H9 (cell line): ENCODE measurements at regions not wholly inside any gene's neighbourhood (a gene's known extent, or its start where the extent isn't known, plus 50 kb on each side); places are given as distances from the start of the nearest gene placed in this dataset.

ENCODE experiments used
- DNase-seq: peaks from one replicate; pipeline ENCODE4 v3.0.0-alpha.2; 2017
- H2AFZ ChIP-seq: one replicate; pipeline ENCODE4 v1.6.1; 2013; ENCODE audit warnings: mild to moderate bottlenecking, low read length, control low read depth, moderate library complexity
- H2AK5ac ChIP-seq: 2 replicates; pipeline ENCODE4 v1.6.1; 2013; ENCODE audit warnings: low read length, control low read depth, mixed read lengths; ENCODE audit not compliant: insufficient read length
- H2BK120ac ChIP-seq: one replicate; pipeline ENCODE4 v1.6.1; 2013; ENCODE audit warnings: low read depth, mild to moderate bottlenecking, low read length, control low read depth, inconsistent platforms; ENCODE audit not compliant: poor library complexity, severe bottlenecking
- H2BK12ac ChIP-seq: 2 replicates; pipeline ENCODE4 v1.6.1; 2013; ENCODE audit warnings: low read length, control low read depth, mixed read lengths, low read depth; ENCODE audit not compliant: insufficient read length
- H2BK15ac ChIP-seq: 2 replicates; pipeline ENCODE4 v1.6.1; 2013; ENCODE audit warnings: low read depth, low read length, control low read depth
- H2BK20ac ChIP-seq: one replicate; pipeline ENCODE4 v1.6.1; 2013; ENCODE audit warnings: low read depth, mild to moderate bottlenecking, low read length, control low read depth, inconsistent platforms; ENCODE audit not compliant: poor library complexity, severe bottlenecking
- H2BK5ac ChIP-seq: 2 replicates; pipeline ENCODE4 v1.6.1; 2013; ENCODE audit warnings: low read length, control low read depth, mixed read lengths; ENCODE audit not compliant: insufficient read length
- H3K14ac ChIP-seq: 2 replicates; pipeline ENCODE4 v1.6.1; 2013; ENCODE audit warnings: low read length, control low read depth; ENCODE audit not compliant: insufficient read depth
- H3K18ac ChIP-seq: 2 replicates; pipeline ENCODE4 v1.6.1; 2013; ENCODE audit warnings: low read depth, mild to moderate bottlenecking, mixed read lengths, low read length, control low read depth; ENCODE audit not compliant: insufficient read length
- H3K23ac ChIP-seq: 2 replicates; pipeline ENCODE4 v1.6.1; 2013; ENCODE audit warnings: low read length, control low read depth, mixed read lengths, low read depth; ENCODE audit not compliant: insufficient read length
- H3K23me2 ChIP-seq: 2 replicates; pipeline ENCODE4 v1.6.1; 2013; ENCODE audit warnings: low read depth, mild to moderate bottlenecking, mixed read lengths, low read length, control low read depth; ENCODE audit not compliant: insufficient read length, poor library complexity, severe bottlenecking
- H3K27ac ChIP-seq: 2 replicates; pipeline ENCODE4 v1.5.1; 2013; ENCODE audit warnings: low read length, control low read depth, mixed read lengths, low read depth; ENCODE audit not compliant: insufficient read length
- H3K27me3 ChIP-seq: 2 replicates; pipeline ENCODE4 v1.6.1; 2013; ENCODE audit warnings: low read length, control low read depth, inconsistent platforms; ENCODE audit not compliant: insufficient read depth
- H3K4ac ChIP-seq: 2 replicates; pipeline ENCODE4 v1.6.1; 2013; ENCODE audit warnings: low read depth, mild to moderate bottlenecking, control low read depth, inconsistent platforms, low read length, moderate library complexity
- H3K4me1 ChIP-seq: 2 replicates; pipeline ENCODE4 v1.6.1; 2013; ENCODE audit warnings: low read length, control low read depth, inconsistent platforms; ENCODE audit not compliant: insufficient read depth
- H3K4me2 ChIP-seq: 2 replicates; pipeline ENCODE4 v1.6.1; 2013; ENCODE audit warnings: low read length, control low read depth, mixed read lengths; ENCODE audit not compliant: insufficient read length, insufficient read depth
- H3K56ac ChIP-seq: 2 replicates; pipeline ENCODE4 v1.6.1; 2013; ENCODE audit warnings: low read depth, mild to moderate bottlenecking, mixed read lengths, low read length, control low read depth; ENCODE audit not compliant: insufficient read length
- H3K79me1 ChIP-seq: 2 replicates; pipeline ENCODE4 v1.6.1; 2013; ENCODE audit warnings: low read depth, mild to moderate bottlenecking, moderate library complexity, low read length, control low read depth, inconsistent platforms; ENCODE audit not compliant: insufficient read depth, poor library complexity, severe bottlenecking
- H3K79me2 ChIP-seq: 2 replicates; pipeline ENCODE4 v1.6.1; 2013; ENCODE audit warnings: low read length, control low read depth, inconsistent platforms; ENCODE audit not compliant: insufficient read depth
- H3K9ac ChIP-seq: 2 replicates; pipeline ENCODE4 v1.6.1; 2013; ENCODE audit warnings: low read length, control low read depth, mixed read lengths; ENCODE audit not compliant: insufficient read length; ENCODE audit errors: extremely low read depth
- H3K9me3 ChIP-seq: one replicate; pipeline ENCODE4 v1.6.1; 2013; ENCODE audit warnings: low read depth, low read length, inconsistent platforms; ENCODE audit not compliant: control insufficient read depth
- H3T11ph ChIP-seq: one replicate; pipeline ENCODE4 v1.6.1; 2013; ENCODE audit warnings: mild to moderate bottlenecking, low read length, control low read depth, inconsistent platforms
- H4K20me1 ChIP-seq: one replicate; pipeline ENCODE4 v1.6.1; 2013; ENCODE audit not compliant: control insufficient read depth, insufficient read length, insufficient read depth
- H4K5ac ChIP-seq: 2 replicates; pipeline ENCODE4 v1.6.1; 2013; ENCODE audit warnings: low read depth, mild to moderate bottlenecking, mixed read lengths, low read length, control low read depth; ENCODE audit not compliant: insufficient read length
- H4K8ac ChIP-seq: replicated peaks from 2 replicates; pipeline ENCODE4 v1.6.1; 2013; ENCODE audit warnings: low read length, control low read depth, mixed read lengths, low read depth; ENCODE audit not compliant: insufficient read length
- H4K91ac ChIP-seq: 2 replicates; pipeline ENCODE4 v1.6.1; 2013; ENCODE audit warnings: low read depth, mild to moderate bottlenecking, moderate library complexity, mixed read lengths, low read length, control low read depth; ENCODE audit not compliant: insufficient read length
- H3K27ac Mint-ChIP-seq, 3 experiments: 2 replicates in 2 of 3; 3 replicates in 1 of 3; pipeline ENCODE4 v1.8.0; 2020 to 2021; ENCODE audit warnings: mixed read lengths in 3 of 3, mild to moderate bottlenecking in 1 of 3, moderate library complexity in 1 of 3
- H3K27me3 Mint-ChIP-seq: 2 replicates; pipeline ENCODE4 v1.8.0; 2021; ENCODE audit warnings: low read depth, mild to moderate bottlenecking, moderate library complexity, mixed read lengths
- H3K36me3 Mint-ChIP-seq, 3 experiments: 2 replicates in 2 of 3; 3 replicates in 1 of 3; pipeline ENCODE4 v1.8.0; 2020 to 2021; ENCODE audit warnings: low read depth in 3 of 3, mixed read lengths in 3 of 3; ENCODE audit not compliant: insufficient read depth in 1 of 3
- H3K4me1 Mint-ChIP-seq, 2 experiments: 2 replicates each; pipeline ENCODE4 v1.8.0; 2020; ENCODE audit warnings: mixed read lengths in 2 of 2
- H3K4me3 Mint-ChIP-seq, 2 experiments: 2 replicates in 1 of 2; 3 replicates in 1 of 2; pipeline ENCODE4 v1.8.0; 2020 to 2021; ENCODE audit warnings: mild to moderate bottlenecking in 2 of 2, mixed read lengths in 2 of 2, moderate library complexity in 1 of 2
- H3K9me3 Mint-ChIP-seq, 2 experiments: 2 replicates in 1 of 2; 3 replicates in 1 of 2; pipeline ENCODE4 v1.8.0; 2020; ENCODE audit warnings: mild to moderate bottlenecking in 2 of 2, mixed read lengths in 2 of 2, moderate library complexity in 1 of 2
- CTCF ChIP-seq: fragments of 200-600 bp; sonication (generic); conservative IDR thresholded peaks from 3 replicates; pipeline ENCODE4 v1.8.0; 2021; ENCODE audit warnings: antibody characterized with exemption, mild to moderate bottlenecking
- WGBS: extraction: QIAGEN DNeasy Blood & Tissue Kit; methylation state at CpG from one replicate; pipeline ENCODE4 v1.1.7; 2013; ENCODE audit warnings: missing lambda C conversion rate, low lambda C conversion rate, mixed read lengths; ENCODE audit not compliant: insufficient read length; ENCODE audit errors: extremely low coverage; 5-methylcytosine and 5-hydroxymethylcytosine counted together

DNA sequence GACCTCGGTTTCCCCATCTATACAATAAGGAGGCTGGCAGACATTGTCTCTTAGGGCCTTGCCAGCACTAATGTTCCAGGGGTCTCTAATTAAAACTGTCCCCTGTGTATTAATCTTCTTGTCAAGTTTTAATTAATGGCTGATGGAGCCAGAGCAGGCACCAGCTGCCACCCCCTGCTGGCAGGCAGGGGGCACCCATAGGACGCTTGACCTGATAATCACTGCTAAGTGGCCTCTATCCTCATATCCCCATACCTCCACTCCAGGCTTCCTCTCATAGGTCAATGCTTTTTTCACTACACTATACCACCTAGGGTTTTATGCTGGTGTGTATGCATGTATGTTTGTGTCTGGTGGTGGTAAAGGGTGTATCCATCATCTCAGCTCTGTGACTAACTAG is 89.4 kb downstream of the EFNB1 start:
- Histone ChIP-seq H3K56ac (no peak overlapping the region), H2BK20ac (no peak overlapping the region), H3K27ac (no peak overlapping the region), H2BK15ac (no peak overlapping the region), H3K18ac (no peak overlapping the region), H2BK5ac (no peak overlapping the region), H3T11ph (no peak overlapping the region), H4K91ac (no peak overlapping the region), H3K9me3 (no peaks in the 10 kb centered on the region), H3K79me2 (no peaks in the 10 kb centered on the region), H2BK120ac (no peak overlapping the region), H3K4me1 (peaks cover 8% of the 10 kb centered on the region; the same call in 1 of the 2 replicates), H4K5ac (no peak overlapping the region), H3K79me1 (no peaks in the 10 kb centered on the region), H2BK12ac (no peak overlapping the region), H3K4ac (no peak overlapping the region), H4K8ac (no peak overlapping the region), H3K4me2 (no peak overlapping the region), H3K14ac (no peak overlapping the region), H3K27me3 (peaks cover 3% of the 10 kb centered on the region; the same call in 1 of the 2 replicates), H2AK5ac (no peak overlapping the region), H3K23ac (no peak overlapping the region), H3K23me2 (no peaks in the 10 kb centered on the region), H4K20me1 (no peaks in the 10 kb centered on the region), H2AFZ (no peak overlapping the region), H3K9ac (no peak overlapping the region)
- H3K36me3 Mint-ChIP-seq = no peaks in the 10 kb centered on the region; a peak in 1 of 7 replicates
- WGBS = no CpG with 5 or more reads among the region's 2 CpGs
- no peak for DNase-seq
- no peak overlapping the region for H3K4me3 Mint-ChIP-seq
- peaks cover 67 to 72% of the 10 kb centered on the region in 2 experiments for H3K9me3 Mint-ChIP-seq
- H3K4me1 Mint-ChIP-seq = peaks cover 12 to 36% of the 10 kb centered on the region in 2 experiments
- H3K27ac Mint-ChIP-seq = no peak overlapping the region
- no peak for TF ChIP-seq CTCF
- peaks cover 12% of the 10 kb centered on the region for H3K27me3 Mint-ChIP-seq
